WTC11 (cell line): ENCODE measurements at regions not wholly inside any gene's neighbourhood (a gene's known extent, or its start where the extent isn't known, plus 50 kb on each side); places are given as distances from the start of the nearest gene placed in this dataset.

Experiments used
- ATAC-seq: fragments of 200-7000 bp; cut with Tn5 transposase; 2 replicates; pipeline ENCODE4 v1.10.0; 2021; ENCODE audit warnings: mild to moderate bottlenecking, moderate library complexity
- CTCF ChIA-PET: fragments of 300-600 bp; sonication (Branson Sonifier 250); formaldehyde crosslinking; loops from one replicate; lab custom pipeline; 2021; ENCODE audit warnings: antibody characterized with exemption; lab: Charles Lee
- POLR2A ChIA-PET: fragments of 350-600 bp; sonication (Branson Sonifier 250); formaldehyde crosslinking; loops from one replicate; lab custom pipeline; 2021; ENCODE audit warnings: antibody characterized with exemption; lab: Charles Lee
- DNase-seq: peaks from one replicate; pipeline ENCODE4 v3.0.0; 2021; ENCODE audit warnings: low spot score
- H3K27ac Mint-ChIP-seq: 2 replicates; pipeline ENCODE4 v1.8.0; 2021; ENCODE audit warnings: mixed read lengths
- H3K27me3 Mint-ChIP-seq: 2 replicates; pipeline ENCODE4 v1.8.0; 2021; ENCODE audit warnings: low read depth, mild to moderate bottlenecking, moderate library complexity, mixed read lengths
- H3K36me3 Mint-ChIP-seq: 2 replicates; pipeline ENCODE4 v1.8.0; 2021; ENCODE audit warnings: mixed read lengths
- H3K4me1 Mint-ChIP-seq: 2 replicates; pipeline ENCODE4 v1.8.0; 2022; ENCODE audit warnings: mixed read lengths
- H3K4me3 Mint-ChIP-seq: 2 replicates; pipeline ENCODE4 v1.8.0; 2021; ENCODE audit warnings: mild to moderate bottlenecking, moderate library complexity, mixed read lengths
- H3K9me3 Mint-ChIP-seq: 2 replicates; pipeline ENCODE4 v1.8.0; 2021; ENCODE audit warnings: mixed read lengths
- CBFB ChIP-seq: sonication (generic); formaldehyde crosslinking; IDR thresholded peaks from 2 replicates; pipeline ENCODE4 v1.8.1; 2022; ENCODE audit warnings: mild to moderate bottlenecking, low read depth, missing genetic modification reagents
- EMX1 ChIP-seq: fragments of 250-450 bp; sonication (Bioruptor Pico); IDR thresholded peaks from 2 replicates; pipeline ENCODE4 v1.8.0; 2021; ENCODE audit warnings: mild to moderate bottlenecking
- IRF1 ChIP-seq: sonication (generic); formaldehyde crosslinking; IDR thresholded peaks from 2 replicates; pipeline ENCODE4 v1.8.0; 2023; ENCODE audit warnings: missing genetic modification reagents
- IRF2 ChIP-seq: sonication (generic); formaldehyde crosslinking; IDR thresholded peaks from 2 replicates; pipeline ENCODE4 v1.8.0; 2022; ENCODE audit warnings: low read depth, missing genetic modification reagents, borderline replicate concordance
- OVOL2 ChIP-seq: fragments of 250-450 bp; sonication (Bioruptor Pico); IDR thresholded peaks from 2 replicates; pipeline ENCODE4 v1.9.0; 2021; ENCODE audit warnings: mild to moderate bottlenecking, borderline replicate concordance
- SMAD3 ChIP-seq: sonication (generic); formaldehyde crosslinking; IDR thresholded peaks from 2 replicates; pipeline ENCODE4 v1.8.0; 2022; ENCODE audit warnings: missing genetic modification reagents, mild to moderate bottlenecking, borderline replicate concordance
- USF2 ChIP-seq: sonication (generic); formaldehyde crosslinking; IDR thresholded peaks from 2 replicates; pipeline ENCODE4 v1.8.1; 2023; ENCODE audit warnings: mild to moderate bottlenecking, missing genetic modification reagents, moderate library complexity
- ZBTB43 ChIP-seq: sonication (generic); formaldehyde crosslinking; IDR thresholded peaks from 2 replicates; pipeline ENCODE4 v1.8.1; 2023; ENCODE audit warnings: mild to moderate bottlenecking, missing genetic modification reagents
- ZNF232 ChIP-seq: sonication (generic); formaldehyde crosslinking; IDR thresholded peaks from 2 replicates; pipeline ENCODE4 v1.8.0; 2022; ENCODE audit warnings: mild to moderate bottlenecking, missing genetic modification reagents
- ZNF317 ChIP-seq: sonication (generic); formaldehyde crosslinking; IDR thresholded peaks from 2 replicates; pipeline ENCODE4 v1.8.1; 2023; ENCODE audit warnings: low read depth, mild to moderate bottlenecking, moderate library complexity, missing genetic modification reagents, borderline replicate concordance
- ZNF416 ChIP-seq: fragments of 250-450 bp; sonication (Bioruptor Pico); IDR thresholded peaks from 2 replicates; pipeline ENCODE4 v1.9.0; 2021; ENCODE audit warnings: mild to moderate bottlenecking, inconsistent platforms
- ZNF425 ChIP-seq: fragments of 250-450 bp; sonication (Bioruptor Pico); conservative IDR thresholded peaks from 2 replicates; pipeline ENCODE4 v1.9.0; 2021; ENCODE audit warnings: mild to moderate bottlenecking
- ZNF532 ChIP-seq: fragments of 250-450 bp; sonication (Bioruptor Pico); IDR thresholded peaks from 2 replicates; pipeline ENCODE4 v1.9.0; 2021; ENCODE audit warnings: mild to moderate bottlenecking, borderline replicate concordance
- TF ChIP-seq, protein P1 (sequence below): sonication (generic); formaldehyde crosslinking; IDR thresholded peaks from 2 replicates; pipeline ENCODE4 v1.8.1; 2023; ENCODE audit warnings: mild to moderate bottlenecking, missing genetic modification reagents, moderate library complexity
- TF ChIP-seq, protein P2 (sequence below): sonication (generic); formaldehyde crosslinking; IDR thresholded peaks from 2 replicates; pipeline ENCODE4 v1.8.0; 2022; ENCODE audit warnings: mild to moderate bottlenecking, missing genetic modification reagents
- TF ChIP-seq, protein P3 (sequence below): sonication (generic); formaldehyde crosslinking; IDR thresholded peaks from 2 replicates; pipeline ENCODE4 v1.8.1; 2022; ENCODE audit warnings: low read depth, mild to moderate bottlenecking, moderate library complexity, missing genetic modification reagents, borderline replicate concordance
- TF ChIP-seq, protein P4 (sequence below): sonication (generic); formaldehyde crosslinking; IDR thresholded peaks from 2 replicates; pipeline ENCODE4 v1.8.0; 2022; ENCODE audit warnings: mild to moderate bottlenecking, missing genetic modification reagents
- TF ChIP-seq, protein P5 (sequence below): fragments of 200-600 bp; IDR thresholded peaks from 2 replicates; pipeline ENCODE4 v1.8.0; 2022; ENCODE audit warnings: antibody characterized with exemption

GRCh38 chr3:159246385-159246784 is 444.5 kb downstream of the MFSD1 start:
- Mint-ChIP-seq H3K4me3 (no peak overlapping the region), H3K27ac (no peak overlapping the region), H3K9me3 (no peaks in the 10 kb centered on the region), H3K4me1 (no peaks in the 10 kb centered on the region), H3K36me3 (no peaks in the 10 kb centered on the region)
- DNase-seq (no peak), ATAC-seq (no peak)
- POLR2A ChIA-PET = no interaction called here
- TF ChIP-seq, protein P1, sequence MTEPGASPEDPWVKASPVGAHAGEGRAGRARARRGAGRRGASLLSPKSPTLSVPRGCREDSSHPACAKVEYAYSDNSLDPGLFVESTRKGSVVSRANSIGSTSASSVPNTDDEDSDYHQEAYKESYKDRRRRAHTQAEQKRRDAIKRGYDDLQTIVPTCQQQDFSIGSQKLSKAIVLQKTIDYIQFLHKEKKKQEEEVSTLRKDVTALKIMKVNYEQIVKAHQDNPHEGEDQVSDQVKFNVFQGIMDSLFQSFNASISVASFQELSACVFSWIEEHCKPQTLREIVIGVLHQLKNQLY (CRISPR knock-in tag) = no peak
- TF ChIP-seq ZNF232 (no peak), USF2 (CRISPR knock-in tag) (no peak), ZNF317 (CRISPR knock-in tag) (no peak), ZBTB43 (CRISPR knock-in tag) (no peak), IRF2 (CRISPR knock-in tag) (no peak), ZNF416 (CRISPR knock-in tag) (no peak), OVOL2 (CRISPR knock-in tag) (no peak), EMX1 (CRISPR knock-in tag) (no peak), ZNF425 (CRISPR knock-in tag) (no peak), SMAD3 (CRISPR knock-in tag) (no peak), CBFB (CRISPR knock-in tag) (no peak), ZNF532 (CRISPR knock-in tag) (no peak), IRF1 (CRISPR knock-in tag) (no peak)
- TF ChIP-seq, protein P2, sequence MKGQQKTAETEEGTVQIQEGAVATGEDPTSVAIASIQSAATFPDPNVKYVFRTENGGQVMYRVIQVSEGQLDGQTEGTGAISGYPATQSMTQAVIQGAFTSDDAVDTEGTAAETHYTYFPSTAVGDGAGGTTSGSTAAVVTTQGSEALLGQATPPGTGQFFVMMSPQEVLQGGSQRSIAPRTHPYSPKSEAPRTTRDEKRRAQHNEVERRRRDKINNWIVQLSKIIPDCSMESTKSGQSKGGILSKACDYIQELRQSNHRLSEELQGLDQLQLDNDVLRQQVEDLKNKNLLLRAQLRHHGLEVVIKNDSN (CRISPR knock-in tag) = no peak
- TF ChIP-seq, protein P3, sequence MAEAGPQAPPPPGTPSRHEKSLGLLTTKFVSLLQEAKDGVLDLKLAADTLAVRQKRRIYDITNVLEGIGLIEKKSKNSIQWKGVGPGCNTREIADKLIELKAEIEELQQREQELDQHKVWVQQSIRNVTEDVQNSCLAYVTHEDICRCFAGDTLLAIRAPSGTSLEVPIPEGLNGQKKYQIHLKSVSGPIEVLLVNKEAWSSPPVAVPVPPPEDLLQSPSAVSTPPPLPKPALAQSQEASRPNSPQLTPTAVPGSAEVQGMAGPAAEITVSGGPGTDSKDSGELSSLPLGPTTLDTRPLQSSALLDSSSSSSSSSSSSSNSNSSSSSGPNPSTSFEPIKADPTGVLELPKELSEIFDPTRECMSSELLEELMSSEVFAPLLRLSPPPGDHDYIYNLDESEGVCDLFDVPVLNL (CRISPR knock-in tag) = no peak
- TF ChIP-seq, protein P4, sequence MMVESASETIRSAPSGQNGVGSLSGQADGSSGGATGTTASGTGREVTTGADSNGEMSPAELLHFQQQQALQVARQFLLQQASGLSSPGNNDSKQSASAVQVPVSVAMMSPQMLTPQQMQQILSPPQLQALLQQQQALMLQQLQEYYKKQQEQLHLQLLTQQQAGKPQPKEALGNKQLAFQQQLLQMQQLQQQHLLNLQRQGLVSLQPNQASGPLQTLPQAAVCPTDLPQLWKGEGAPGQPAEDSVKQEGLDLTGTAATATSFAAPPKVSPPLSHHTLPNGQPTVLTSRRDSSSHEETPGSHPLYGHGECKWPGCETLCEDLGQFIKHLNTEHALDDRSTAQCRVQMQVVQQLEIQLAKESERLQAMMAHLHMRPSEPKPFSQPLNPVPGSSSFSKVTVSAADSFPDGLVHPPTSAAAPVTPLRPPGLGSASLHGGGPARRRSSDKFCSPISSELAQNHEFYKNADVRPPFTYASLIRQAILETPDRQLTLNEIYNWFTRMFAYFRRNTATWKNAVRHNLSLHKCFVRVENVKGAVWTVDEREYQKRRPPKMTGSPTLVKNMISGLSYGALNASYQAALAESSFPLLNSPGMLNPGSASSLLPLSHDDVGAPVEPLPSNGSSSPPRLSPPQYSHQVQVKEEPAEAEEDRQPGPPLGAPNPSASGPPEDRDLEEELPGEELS (CRISPR knock-in tag) = no peak
- TF ChIP-seq, protein P5, sequence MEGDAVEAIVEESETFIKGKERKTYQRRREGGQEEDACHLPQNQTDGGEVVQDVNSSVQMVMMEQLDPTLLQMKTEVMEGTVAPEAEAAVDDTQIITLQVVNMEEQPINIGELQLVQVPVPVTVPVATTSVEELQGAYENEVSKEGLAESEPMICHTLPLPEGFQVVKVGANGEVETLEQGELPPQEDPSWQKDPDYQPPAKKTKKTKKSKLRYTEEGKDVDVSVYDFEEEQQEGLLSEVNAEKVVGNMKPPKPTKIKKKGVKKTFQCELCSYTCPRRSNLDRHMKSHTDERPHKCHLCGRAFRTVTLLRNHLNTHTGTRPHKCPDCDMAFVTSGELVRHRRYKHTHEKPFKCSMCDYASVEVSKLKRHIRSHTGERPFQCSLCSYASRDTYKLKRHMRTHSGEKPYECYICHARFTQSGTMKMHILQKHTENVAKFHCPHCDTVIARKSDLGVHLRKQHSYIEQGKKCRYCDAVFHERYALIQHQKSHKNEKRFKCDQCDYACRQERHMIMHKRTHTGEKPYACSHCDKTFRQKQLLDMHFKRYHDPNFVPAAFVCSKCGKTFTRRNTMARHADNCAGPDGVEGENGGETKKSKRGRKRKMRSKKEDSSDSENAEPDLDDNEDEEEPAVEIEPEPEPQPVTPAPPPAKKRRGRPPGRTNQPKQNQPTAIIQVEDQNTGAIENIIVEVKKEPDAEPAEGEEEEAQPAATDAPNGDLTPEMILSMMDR = no peak
- TF ChIP-seq, all 79 proteins: peak for 0
- H3K27me3 Mint-ChIP-seq = no peaks in the 10 kb centered on the region
- CTCF ChIA-PET = no interaction called here
